ENCODE measurements at regions not wholly inside any gene's neighbourhood (a gene's known extent, or its start where the extent isn't known, plus 50 kb on each side); places are given as distances from the start of the nearest gene placed in this dataset.

GRCh38 chr13:85243831-85244230 is 555.4 kb downstream of the SLITRK6 start:
- DNase-seq (no peak), ATAC-seq (ENCODE audit: low read depth) (no peak)
- no peaks in the 10 kb centered on the region for H3K4me1 Mint-ChIP-seq
- H3K27me3 Mint-ChIP-seq = no peaks in the 10 kb centered on the region
- no peaks in the 10 kb centered on the region for H3K36me3 Mint-ChIP-seq (ENCODE audit: low read depth)
- H3K4me3 Mint-ChIP-seq = no peak overlapping the region
- POLR2A ChIA-PET = no interaction called here
- no peak for TF ChIP-seq CTCF (IDR thresholded peaks at IDR 0.05)
- CTCF ChIA-PET = no interaction called here
- H3K9me3 Mint-ChIP-seq = peaks cover 12% of the 10 kb centered on the region
- no peak overlapping the region for H3K27ac Mint-ChIP-seq
- intact Hi-C loops (cut with micrococcal nuclease) = no loop called here

GRCh38 chr13:85241060-85241459 is 558.2 kb downstream of the SLITRK6 start:
- H3K9me3 Mint-ChIP-seq = peaks cover 8% of the 10 kb centered on the region

GRCh38 chr13:85236413-85236812 is 562.8 kb downstream of the SLITRK6 start:
- no peaks in the 10 kb centered on the region for H3K4me1 Mint-ChIP-seq
- CTCF ChIA-PET = no interaction called here
- intact Hi-C loops (cut with micrococcal nuclease) = no loop called here

More at GRCh38 chr13:85241060-85241459, 558.2 kb downstream of the SLITRK6 start:
- ChIA-PET CTCF (no interaction called here), POLR2A (no interaction called here)
- H3K4me1 Mint-ChIP-seq = no peaks in the 10 kb centered on the region
- ATAC-seq (ENCODE audit: low read depth) = no peak
- no peak overlapping the region for H3K4me3 Mint-ChIP-seq
- no peaks in the 10 kb centered on the region for H3K36me3 Mint-ChIP-seq (ENCODE audit: low read depth)
- H3K27me3 Mint-ChIP-seq = no peaks in the 10 kb centered on the region
- no peak for TF ChIP-seq CTCF (IDR thresholded peaks at IDR 0.05)
- DNase-seq = no peak
- H3K27ac Mint-ChIP-seq = no peak overlapping the region
- intact Hi-C loops (cut with micrococcal nuclease) = no loop called here

GRCh38 chr13:85230691-85231093 is 568.5 kb downstream of the SLITRK6 start:
- intact Hi-C loops (cut with micrococcal nuclease) = no loop called here
- H3K27ac Mint-ChIP-seq = no peak overlapping the region

More at GRCh38 chr13:85236413-85236812, 562.8 kb downstream of the SLITRK6 start:
- POLR2A ChIA-PET = no interaction called here
- DNase-seq = no peak
- no peak overlapping the region for H3K27ac Mint-ChIP-seq
- peaks cover 8% of the 10 kb centered on the region for H3K9me3 Mint-ChIP-seq
- no peaks in the 10 kb centered on the region for H3K27me3 Mint-ChIP-seq
- no peak overlapping the region for H3K4me3 Mint-ChIP-seq
- ATAC-seq (ENCODE audit: low read depth) = no peak
- H3K36me3 Mint-ChIP-seq (ENCODE audit: low read depth) = no peaks in the 10 kb centered on the region
- no peak for TF ChIP-seq CTCF (IDR thresholded peaks at IDR 0.05)

GRCh38 chr13:85228692-85229091 is 570.5 kb downstream of the SLITRK6 start:
- intact Hi-C loops (cut with micrococcal nuclease) = no loop called here
- Mint-ChIP-seq H3K4me1 (no peaks in the 10 kb centered on the region), H3K27me3 (no peaks in the 10 kb centered on the region), H3K36me3 (ENCODE audit: low read depth) (no peaks in the 10 kb centered on the region), H3K4me3 (no peak overlapping the region), H3K27ac (no peak overlapping the region), H3K9me3 (peaks cover 8% of the 10 kb centered on the region)
- ChIA-PET POLR2A (no interaction called here), CTCF (no interaction called here)
- TF ChIP-seq CTCF (IDR thresholded peaks at IDR 0.05) = no peak
- no peak for ATAC-seq (ENCODE audit: low read depth)
- no peak for DNase-seq

More at GRCh38 chr13:85230691-85231093, 568.5 kb downstream of the SLITRK6 start:
- DNase-seq (no peak), ATAC-seq (ENCODE audit: low read depth) (no peak)
- TF ChIP-seq CTCF (IDR thresholded peaks at IDR 0.05) = no peak
- POLR2A ChIA-PET = no interaction called here
- H3K4me1 Mint-ChIP-seq = no peaks in the 10 kb centered on the region
- CTCF ChIA-PET = no interaction called here
- H3K27me3 Mint-ChIP-seq = no peaks in the 10 kb centered on the region
- H3K9me3 Mint-ChIP-seq = peaks cover 8% of the 10 kb centered on the region
- no peaks in the 10 kb centered on the region for H3K36me3 Mint-ChIP-seq (ENCODE audit: low read depth)
- H3K4me3 Mint-ChIP-seq = no peak overlapping the region

All from activated B cell treated with CpG ODN at 0.5 μM for 24 hours (primary cell).